GM23338 (cell line): ENCODE measurements at regions not wholly inside any gene's neighbourhood (a gene's known extent, or its start where the extent isn't known, plus 50 kb on each side); places are given as distances from the start of the nearest gene placed in this dataset.
A peak's percentile ranks its signal among the peaks of the same experiment; 100 is the strongest.
"Not testable (repeated sequence)": the region's sequence is repeated elsewhere in the genome, so short reads cannot be mapped to it uniquely, and the experiment has no call there.

Experiments
- ATAC-seq: fragments of 200-7000 bp; cut with Tn5 transposase; 3 replicates; pipeline ENCODE4 v1.9.1; 2020
- DNase-seq: peaks from one replicate; pipeline ENCODE4 v3.0.0-alpha.2; 2015; ENCODE audit warnings: low spot score
- H2AFZ ChIP-seq: fragments of 200-600 bp; sonication (generic); 2 replicates; pipeline ENCODE4 v1.8.0; 2016; ENCODE audit warnings: antibody characterized with exemption, mild to moderate bottlenecking, moderate library complexity
- H3F3A ChIP-seq: fragments of 200-600 bp; sonication (generic); replicated peaks from 2 replicates; pipeline ENCODE4 v1.8.0; 2017; ENCODE audit warnings: antibody characterized with exemption, mixed run types, low read depth
- H3K27ac ChIP-seq: fragments of 200-600 bp; sonication (generic); 2 replicates; pipeline ENCODE4 v1.6.1; 2016; ENCODE audit warnings: low read depth
- H3K27me3 ChIP-seq: fragments of 200-600 bp; sonication (generic); 2 replicates; pipeline ENCODE4 v1.8.0; 2016; ENCODE audit warnings: mild to moderate bottlenecking, mixed run types, moderate library complexity; ENCODE audit not compliant: insufficient read depth
- H3K36me3 ChIP-seq: fragments of 200-600 bp; sonication (generic); 2 replicates; pipeline ENCODE4 v1.8.0; 2016; ENCODE audit warnings: mild to moderate bottlenecking; ENCODE audit not compliant: insufficient read depth
- H3K4me1 ChIP-seq: fragments of 200-600 bp; sonication (generic); 2 replicates; pipeline ENCODE4 v1.8.0; 2016; ENCODE audit warnings: mild to moderate bottlenecking, moderate library complexity; ENCODE audit not compliant: insufficient read depth
- H3K4me2 ChIP-seq: fragments of 200-600 bp; sonication (generic); 2 replicates; pipeline ENCODE4 v1.7.1; 2017; ENCODE audit warnings: mixed run types
- H3K4me3 ChIP-seq: fragments of 200-600 bp; sonication (generic); 2 replicates; pipeline ENCODE4 v1.6.1; 2016; ENCODE audit warnings: mixed run types
- H3K79me2 ChIP-seq: fragments of 200-600 bp; sonication (generic); replicated peaks from 2 replicates; pipeline ENCODE4 v1.8.0; 2017; ENCODE audit warnings: mild to moderate bottlenecking; ENCODE audit not compliant: insufficient read depth
- H3K9me2 ChIP-seq: fragments of 200-600 bp; sonication (generic); 2 replicates; pipeline ENCODE4 v1.8.0; 2017; ENCODE audit not compliant: insufficient read depth
- H4K20me1 ChIP-seq: fragments of 200-600 bp; sonication (generic); replicated peaks from 2 replicates; pipeline ENCODE4 v1.8.0; 2017; ENCODE audit warnings: mild to moderate bottlenecking; ENCODE audit not compliant: insufficient read depth
- H3K27ac Mint-ChIP-seq: 2 replicates; pipeline ENCODE4 v1.8.0; 2020; ENCODE audit warnings: inconsistent platforms, mild to moderate bottlenecking, moderate library complexity, mixed read lengths
- H3K27me3 Mint-ChIP-seq: 3 replicates; pipeline ENCODE4 v1.8.0; 2022; ENCODE audit warnings: low read depth, mild to moderate bottlenecking, moderate library complexity, mixed read lengths, inconsistent platforms; ENCODE audit not compliant: insufficient read depth, poor library complexity
- H3K36me3 Mint-ChIP-seq: 3 replicates; pipeline ENCODE4 v1.8.0; 2021; ENCODE audit warnings: low read depth, mild to moderate bottlenecking, inconsistent platforms, moderate library complexity, mixed read lengths
- H3K4me1 Mint-ChIP-seq: 3 replicates; pipeline ENCODE4 v1.8.0; 2020; ENCODE audit warnings: mild to moderate bottlenecking, inconsistent platforms, mixed read lengths
- H3K4me3 Mint-ChIP-seq: 3 replicates; pipeline ENCODE4 v1.8.0; 2021; ENCODE audit warnings: moderate library complexity, mild to moderate bottlenecking, inconsistent platforms, mixed read lengths
- H3K9me3 Mint-ChIP-seq: 3 replicates; pipeline ENCODE4 v1.8.0; 2020; ENCODE audit warnings: moderate library complexity, mild to moderate bottlenecking, inconsistent platforms, mixed read lengths
- CREB1 ChIP-seq: fragments of 250-450 bp; sonication (Bioruptor Pico); IDR thresholded peaks from 2 replicates; pipeline ENCODE4 v1.5.0; 2020; ENCODE audit warnings: low read depth, mild to moderate bottlenecking, moderate library complexity
- CTCF ChIP-seq, 2 experiments: fragments of 200-600 bp in 1 of 2; sonication (generic) in 1 of 2; conservative IDR thresholded peaks; 2 replicates each; pipeline versions ENCODE4 v1.5.1 to v1.6.1; 2016 to 2017; ENCODE audit warnings: antibody characterized with exemption in 2 of 2, low read depth in 2 of 2, mild to moderate bottlenecking in 2 of 2, moderate library complexity in 1 of 2
- EZH2phosphoT487 ChIP-seq: fragments of 200-600 bp; sonication (generic); IDR thresholded peaks from one replicate; pipeline ENCODE4 v1.8.1; 2018; ENCODE audit warnings: antibody characterized with exemption; ENCODE audit not compliant: unreplicated experiment
- JUNB ChIP-seq: IDR thresholded peaks from one replicate; pipeline ENCODE4 v1.6.1; 2016; ENCODE audit warnings: antibody characterized with exemption; ENCODE audit not compliant: unreplicated experiment
- NANOG ChIP-seq: IDR thresholded peaks from 2 replicates; pipeline ENCODE4 v1.6.1; 2016; ENCODE audit warnings: antibody characterized with exemption, borderline replicate concordance
- REST ChIP-seq: IDR thresholded peaks from one replicate; pipeline ENCODE4 v1.6.1; 2018; ENCODE audit warnings: antibody characterized with exemption; ENCODE audit not compliant: unreplicated experiment
- STAT1 ChIP-seq: IDR thresholded peaks from one replicate; pipeline ENCODE4 v1.6.1; 2016; ENCODE audit warnings: antibody characterized with exemption; ENCODE audit not compliant: unreplicated experiment
- ZNF331 ChIP-seq: fragments of 250-450 bp; sonication (Bioruptor Pico); IDR thresholded peaks from 2 replicates; pipeline ENCODE4 v1.5.0; 2020; ENCODE audit warnings: low read depth, mild to moderate bottlenecking, moderate library complexity
- TF ChIP-seq, protein P1 (sequence below): IDR thresholded peaks from 2 replicates; pipeline ENCODE4 v1.6.1; 2016; ENCODE audit warnings: antibody characterized with exemption

DNA sequence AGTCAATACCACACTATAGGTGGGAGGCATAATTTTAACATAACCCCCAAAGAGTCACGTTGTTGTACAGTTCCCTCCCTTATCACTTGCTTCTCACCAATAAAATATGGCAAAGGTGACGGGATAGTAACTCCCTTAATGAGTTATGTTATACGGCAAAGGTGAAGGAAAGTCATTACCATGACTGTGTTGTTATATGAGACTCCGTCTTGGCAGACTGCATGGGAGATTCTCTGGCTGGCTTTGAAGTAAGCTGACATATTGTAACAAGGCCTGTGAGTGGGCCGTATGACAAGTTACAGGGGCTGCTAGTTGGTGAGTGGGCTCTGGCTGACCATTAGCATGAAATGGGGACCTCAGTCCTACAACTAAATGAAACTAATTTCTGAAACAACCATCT lies 366.4 kb upstream of the FTMT start:
- Histone ChIP-seq H3K4me2 (no peak overlapping the region), H3K4me1 (0 out of 2 replicates have a peak, but pooled peaks cover under 1% of the 10 kb centered on the region), H3K27ac (no peak overlapping the region), H3F3A (no peaks in the 10 kb centered on the region), H3K27me3 (no peaks in the 10 kb centered on the region), H3K36me3 (no peaks in the 10 kb centered on the region), H3K9me2 (no peaks in the 10 kb centered on the region), H2AFZ (peak overlapping the region; percentile 53), H4K20me1 (no peaks in the 10 kb centered on the region), H3K4me3 (no peak overlapping the region), H3K79me2 (no peaks in the 10 kb centered on the region)
- H3K9me3 Mint-ChIP-seq, result no peaks in the 10 kb centered on the region
- H3K27me3 Mint-ChIP-seq, result no peaks in the 10 kb centered on the region
- no peak overlapping the region for H3K4me3 Mint-ChIP-seq
- H3K36me3 Mint-ChIP-seq, result no peaks in the 10 kb centered on the region
- H3K4me1 Mint-ChIP-seq, result no peaks in the 10 kb centered on the region
- DNase-seq (no peak), ATAC-seq (no peak)
- no peak overlapping the region for H3K27ac Mint-ChIP-seq
- TF ChIP-seq EZH2phosphoT487 (no peak), NANOG (no peak), CREB1 (no peak)

- DNase-seq, H3K27ac Mint-ChIP-seq, ATAC-seq: not testable (repeated sequence)
Observed at GRCh38 chr5:121485999-121486398, 365.7 kb upstream of the FTMT start.

GRCh38 chr5:121489972-121490371 lies 361.7 kb upstream of the FTMT start:
- Mint-ChIP-seq H3K36me3 (no peaks in the 10 kb centered on the region), H3K27ac (no peak overlapping the region), H3K4me3 (no peak overlapping the region), H3K9me3 (no peaks in the 10 kb centered on the region), H3K4me1 (no peaks in the 10 kb centered on the region), H3K27me3 (no peaks in the 10 kb centered on the region)
- no peak overlapping the region for H3K4me2 ChIP-seq
- no peak overlapping the region for H3K4me3 ChIP-seq
- H2AFZ ChIP-seq, result peak overlapping the region; percentile 16; the same call in 1 of the 2 replicates
- DNase-seq (no peak), ATAC-seq (no peak)
- no peak overlapping the region for H3K27ac ChIP-seq
- H4K20me1 ChIP-seq, result no peaks in the 10 kb centered on the region
- no peaks in the 10 kb centered on the region for H3K4me1 ChIP-seq
- H3K9me2 ChIP-seq, result no peaks in the 10 kb centered on the region
- H3K27me3 ChIP-seq, result no peaks in the 10 kb centered on the region
- no peaks in the 10 kb centered on the region for H3K79me2 ChIP-seq
- no peaks in the 10 kb centered on the region for H3K36me3 ChIP-seq
- no peaks in the 10 kb centered on the region for H3F3A ChIP-seq
- TF ChIP-seq JUNB, result no peak

More at GRCh38 chr5:121485999-121486398, 365.7 kb upstream of the FTMT start:
- H3K9me2 ChIP-seq, H3K27me3 ChIP-seq, H2AFZ ChIP-seq, H4K20me1 ChIP-seq, H3K36me3 ChIP-seq, H3K79me2 ChIP-seq, H3K4me2 ChIP-seq, H3K9me3 Mint-ChIP-seq, H3K27ac ChIP-seq, H3K36me3 Mint-ChIP-seq, H3K4me1 ChIP-seq, H3K4me3 ChIP-seq, H3F3A ChIP-seq, H3K27me3 Mint-ChIP-seq, H3K4me3 Mint-ChIP-seq, H3K4me1 Mint-ChIP-seq: not testable (repeated sequence)

DNA sequence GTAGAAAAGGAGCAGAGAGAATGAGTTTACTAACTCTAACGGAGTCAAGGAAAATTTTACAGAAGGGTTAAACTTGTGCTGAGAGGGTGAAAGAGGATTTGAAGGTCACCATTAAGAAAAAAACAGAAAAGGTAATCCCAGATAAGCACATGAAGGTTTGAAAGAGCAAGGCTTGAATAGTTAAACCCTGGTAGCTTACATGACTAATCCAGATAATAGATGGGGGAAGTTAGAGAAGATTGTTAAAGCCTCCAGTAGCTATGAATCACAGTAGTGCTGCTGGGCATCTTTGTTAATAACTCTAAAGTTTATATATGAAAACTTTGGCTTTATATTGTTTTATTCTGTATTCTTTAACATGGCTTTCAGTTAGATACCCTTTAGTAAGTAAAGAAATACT lies 354.5 kb upstream of the FTMT start:
- Histone ChIP-seq H3K9me2 (no peaks in the 10 kb centered on the region), H3F3A (no peaks in the 10 kb centered on the region), H3K27me3 (no peaks in the 10 kb centered on the region), H3K4me1 (peaks cover 12% of the 10 kb centered on the region), H2AFZ (peak overlapping the region; percentile 50; the same call in 1 of the 2 replicates), H3K79me2 (no peaks in the 10 kb centered on the region), H3K4me3 (no peak overlapping the region), H3K27ac (no peak overlapping the region), H3K4me2 (no peak overlapping the region), H4K20me1 (no peaks in the 10 kb centered on the region), H3K36me3 (no peaks in the 10 kb centered on the region)
- peak overlapping the region; percentile 41 for H3K27ac Mint-ChIP-seq
- no peak for ATAC-seq
- no peak for DNase-seq
- no peaks in the 10 kb centered on the region for H3K36me3 Mint-ChIP-seq
- peaks cover 17% of the 10 kb centered on the region for H3K4me1 Mint-ChIP-seq
- no peak overlapping the region for H3K4me3 Mint-ChIP-seq
- no peaks in the 10 kb centered on the region for H3K9me3 Mint-ChIP-seq
- H3K27me3 Mint-ChIP-seq, result no peaks in the 10 kb centered on the region
- TF ChIP-seq REST (no peak), CTCF (conservative IDR thresholded peaks at IDR 0.05; ENCODE audit: low read depth in 2 of 2) (no peak), NANOG (no peak), STAT1 (no peak), ZNF331 (no peak), CREB1 (no peak), JUNB (no peak)
- TF ChIP-seq, protein P1, sequence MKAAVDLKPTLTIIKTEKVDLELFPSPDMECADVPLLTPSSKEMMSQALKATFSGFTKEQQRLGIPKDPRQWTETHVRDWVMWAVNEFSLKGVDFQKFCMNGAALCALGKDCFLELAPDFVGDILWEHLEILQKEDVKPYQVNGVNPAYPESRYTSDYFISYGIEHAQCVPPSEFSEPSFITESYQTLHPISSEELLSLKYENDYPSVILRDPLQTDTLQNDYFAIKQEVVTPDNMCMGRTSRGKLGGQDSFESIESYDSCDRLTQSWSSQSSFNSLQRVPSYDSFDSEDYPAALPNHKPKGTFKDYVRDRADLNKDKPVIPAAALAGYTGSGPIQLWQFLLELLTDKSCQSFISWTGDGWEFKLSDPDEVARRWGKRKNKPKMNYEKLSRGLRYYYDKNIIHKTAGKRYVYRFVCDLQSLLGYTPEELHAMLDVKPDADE, result no peak
